C4-2B (cell line): ENCODE measurements at regions not wholly inside any gene's neighbourhood (a gene's known extent, or its start where the extent isn't known, plus 50 kb on each side); places are given as distances from the start of the nearest gene placed in this dataset.

Source experiments
- ZFX ChIP-seq: fragments of 450-650 bp; IDR thresholded peaks from 2 replicates; pipeline ENCODE4 v1.6.1; 2017
- TF ChIP-seq, protein P1 (sequence below): fragments of 450-650 bp; conservative IDR thresholded peaks from 2 replicates; pipeline ENCODE4 v1.5.1; 2017; ENCODE audit warnings: mild to moderate bottlenecking

GRCh38 chr6:14732844-14733757, 512.8 kb upstream of the JARID2 start:
- TF ChIP-seq, protein P1, sequence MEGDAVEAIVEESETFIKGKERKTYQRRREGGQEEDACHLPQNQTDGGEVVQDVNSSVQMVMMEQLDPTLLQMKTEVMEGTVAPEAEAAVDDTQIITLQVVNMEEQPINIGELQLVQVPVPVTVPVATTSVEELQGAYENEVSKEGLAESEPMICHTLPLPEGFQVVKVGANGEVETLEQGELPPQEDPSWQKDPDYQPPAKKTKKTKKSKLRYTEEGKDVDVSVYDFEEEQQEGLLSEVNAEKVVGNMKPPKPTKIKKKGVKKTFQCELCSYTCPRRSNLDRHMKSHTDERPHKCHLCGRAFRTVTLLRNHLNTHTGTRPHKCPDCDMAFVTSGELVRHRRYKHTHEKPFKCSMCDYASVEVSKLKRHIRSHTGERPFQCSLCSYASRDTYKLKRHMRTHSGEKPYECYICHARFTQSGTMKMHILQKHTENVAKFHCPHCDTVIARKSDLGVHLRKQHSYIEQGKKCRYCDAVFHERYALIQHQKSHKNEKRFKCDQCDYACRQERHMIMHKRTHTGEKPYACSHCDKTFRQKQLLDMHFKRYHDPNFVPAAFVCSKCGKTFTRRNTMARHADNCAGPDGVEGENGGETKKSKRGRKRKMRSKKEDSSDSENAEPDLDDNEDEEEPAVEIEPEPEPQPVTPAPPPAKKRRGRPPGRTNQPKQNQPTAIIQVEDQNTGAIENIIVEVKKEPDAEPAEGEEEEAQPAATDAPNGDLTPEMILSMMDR, result no peak
- TF ChIP-seq ZFX, result no peak
